Activated T-helper 17 cell treated with anti-CD3 and anti-CD28 coated beads, Interleukin-2, amount 50 U/mL, for 72 hours (primary cell): ENCODE measurements at regions not wholly inside any gene's neighbourhood (a gene's known extent, or its start where the extent isn't known, plus 50 kb on each side); places are given as distances from the start of the nearest gene placed in this dataset.
A peak's percentile ranks its signal among the peaks of the same experiment; 100 is the strongest.
"Not testable (repeated sequence)": the region's sequence is repeated elsewhere in the genome, so short reads cannot be mapped to it uniquely, and the experiment has no call there.

Experiments
- ATAC-seq: fragments of 150-1000 bp; cut with Tn5 transposase; replicated peaks from 2 replicates; pipeline ENCODE4 v1.10.0; 2021; ENCODE audit warnings: mild to moderate bottlenecking, moderate library complexity
- H3K27ac Mint-ChIP-seq: one replicate; pipeline ENCODE4 v1.8.0; 2022; ENCODE audit warnings: mixed read lengths
- H3K27me3 Mint-ChIP-seq: one replicate; pipeline ENCODE4 v1.8.0; 2022; ENCODE audit warnings: mixed read lengths
- H3K36me3 Mint-ChIP-seq: one replicate; pipeline ENCODE4 v1.8.0; 2022; ENCODE audit warnings: low read depth, mild to moderate bottlenecking, mixed read lengths
- H3K4me1 Mint-ChIP-seq: one replicate; pipeline ENCODE4 v1.8.0; 2022; ENCODE audit warnings: mixed read lengths
- H3K4me3 Mint-ChIP-seq: one replicate; pipeline ENCODE4 v1.8.0; 2022; ENCODE audit warnings: mild to moderate bottlenecking, mixed read lengths
- H3K9me3 Mint-ChIP-seq: one replicate; pipeline ENCODE4 v1.8.0; 2022; ENCODE audit warnings: mixed read lengths

DNA sequence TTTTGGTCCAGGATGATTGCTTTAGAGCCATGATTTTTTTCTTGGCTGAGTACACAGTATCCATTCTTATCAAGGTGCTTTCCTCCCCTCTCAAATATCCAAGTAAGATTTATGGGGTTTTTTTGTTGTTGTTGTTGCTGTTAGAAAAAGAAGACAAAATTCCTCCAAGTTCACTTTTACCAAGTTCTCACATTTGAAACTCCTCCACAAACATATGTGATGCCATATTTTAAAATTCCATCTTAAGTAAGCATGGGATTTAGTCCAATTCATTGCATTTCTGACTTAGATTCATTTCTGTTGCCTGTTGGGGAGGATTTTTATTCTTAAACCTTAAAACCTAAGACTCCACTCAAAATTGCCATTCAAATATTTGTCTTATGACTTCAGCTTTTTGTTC is 128.6 kb upstream of the SPATA12 start:
- Mint-ChIP-seq H3K27ac (no peak overlapping the region), H3K4me1 (peaks cover 36% of the 10 kb centered on the region), H3K36me3 (no peaks in the 10 kb centered on the region), H3K9me3 (peaks cover 5% of the 10 kb centered on the region), H3K27me3 (no peaks in the 10 kb centered on the region), H3K4me3 (no peak overlapping the region)
- ATAC-seq = no peak

DNA sequence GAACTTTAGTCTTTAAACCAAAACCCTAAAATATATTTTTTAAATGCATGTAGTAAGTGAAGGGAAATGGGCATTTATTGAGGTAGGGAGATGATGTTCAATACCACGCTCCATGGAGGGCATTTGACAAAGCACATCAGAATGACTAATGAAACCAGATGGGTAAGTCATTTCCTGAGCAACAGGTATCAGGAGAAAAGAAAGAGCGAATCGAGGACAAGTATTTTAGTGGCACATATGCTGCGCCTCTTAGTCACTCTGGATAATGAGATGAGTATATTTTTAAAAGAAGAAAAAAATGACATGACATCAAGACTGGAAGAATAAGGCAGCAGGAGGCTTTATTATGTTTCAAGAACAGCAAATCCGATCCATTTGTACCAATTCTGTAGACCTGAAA is 129.0 kb upstream of the ARHGEF3 start:
- Mint-ChIP-seq H3K27me3 (no peaks in the 10 kb centered on the region), H3K4me3 (peak overlapping the region; percentile 60), H3K4me1 (peaks cover 42% of the 10 kb centered on the region), H3K36me3 (no peaks in the 10 kb centered on the region), H3K9me3 (peaks cover 5% of the 10 kb centered on the region), H3K27ac (peak overlapping the region; percentile 23)
- ATAC-seq = peak; percentile 99

DNA sequence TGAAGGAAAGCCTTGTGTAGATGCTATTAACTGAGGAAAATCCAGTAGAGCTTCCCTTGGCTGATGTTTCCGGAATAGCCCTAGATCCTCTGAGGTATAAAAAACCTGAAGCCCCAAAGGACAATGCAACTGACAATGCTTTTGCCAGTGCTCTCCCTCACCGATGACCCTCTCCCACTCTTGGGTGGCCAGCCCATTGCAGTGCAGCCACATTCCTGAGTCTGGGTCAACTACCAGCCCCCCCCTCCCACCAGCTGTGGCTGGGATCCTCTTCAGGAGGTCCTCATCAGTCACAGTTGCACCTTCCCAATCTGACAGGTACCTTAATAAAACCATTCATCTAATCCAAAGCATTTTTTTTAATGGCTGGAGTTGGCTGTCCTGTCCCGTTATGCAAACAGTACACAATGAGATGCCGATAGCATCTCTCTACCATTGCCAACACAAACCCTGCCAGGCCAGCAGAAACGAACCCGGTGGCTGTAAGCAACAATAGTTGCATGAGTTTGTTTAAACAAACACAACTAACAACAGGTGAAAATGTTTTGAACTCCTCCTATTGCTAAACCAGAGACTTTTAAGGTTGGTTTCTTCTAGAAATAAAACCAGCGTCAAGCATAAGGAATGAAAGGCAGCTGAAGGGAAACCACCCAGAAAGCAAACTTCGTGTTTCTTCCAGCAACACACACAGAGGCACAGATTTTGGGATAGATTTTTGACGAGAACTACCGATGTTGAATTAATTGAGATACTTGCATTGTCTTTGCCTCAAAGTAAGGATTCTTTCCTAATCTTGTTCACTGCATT is 128.3 kb upstream of the ARHGEF3 start:
- H3K27me3 Mint-ChIP-seq = no peaks in the 10 kb centered on the region
- H3K36me3 Mint-ChIP-seq = no peaks in the 10 kb centered on the region
- no peak for ATAC-seq
- H3K4me3 Mint-ChIP-seq = peak overlapping the region; percentile 60
- peaks cover 5% of the 10 kb centered on the region for H3K9me3 Mint-ChIP-seq
- peak overlapping the region; percentile 23 for H3K27ac Mint-ChIP-seq
- H3K4me1 Mint-ChIP-seq = peaks cover 48% of the 10 kb centered on the region

DNA sequence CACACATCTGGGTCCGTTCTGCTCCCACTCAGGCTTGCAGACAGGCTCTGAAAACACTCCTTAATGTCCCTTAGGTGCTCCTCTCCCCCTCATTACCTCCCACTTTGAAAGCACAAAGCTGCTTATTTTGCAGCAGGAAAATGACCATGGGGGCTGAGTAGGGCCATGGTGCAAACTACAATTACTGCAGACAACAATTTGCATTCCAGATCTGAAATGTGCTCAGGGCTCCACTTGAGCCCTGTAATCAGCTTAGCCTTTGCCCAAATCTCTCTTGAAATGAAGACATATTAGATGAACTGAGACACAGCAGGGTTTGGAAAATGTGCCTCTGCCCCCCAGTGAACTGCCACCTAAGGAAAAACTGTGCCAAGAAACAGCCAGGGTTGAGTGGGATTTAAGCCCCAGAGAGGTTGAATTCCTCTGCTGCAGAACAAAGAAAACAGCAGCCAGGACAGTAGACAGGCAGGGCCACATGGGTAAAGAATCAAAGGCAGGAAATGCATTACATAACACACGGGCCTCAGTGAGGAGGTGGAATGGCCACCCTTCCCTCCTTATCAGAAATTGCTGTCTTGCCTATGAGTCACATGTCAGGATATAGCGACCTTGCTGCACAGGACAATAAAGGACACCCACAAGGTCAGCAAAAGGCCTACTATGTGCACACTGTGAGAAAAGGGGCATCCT is 126.8 kb upstream of the ARHGEF3 start:
- Mint-ChIP-seq H3K27me3 (no peaks in the 10 kb centered on the region), H3K4me1 (peaks cover 56% of the 10 kb centered on the region), H3K27ac (no peak overlapping the region), H3K9me3 (no peaks in the 10 kb centered on the region), H3K36me3 (no peaks in the 10 kb centered on the region), H3K4me3 (peak overlapping the region; percentile 33)
- ATAC-seq = no peak

DNA sequence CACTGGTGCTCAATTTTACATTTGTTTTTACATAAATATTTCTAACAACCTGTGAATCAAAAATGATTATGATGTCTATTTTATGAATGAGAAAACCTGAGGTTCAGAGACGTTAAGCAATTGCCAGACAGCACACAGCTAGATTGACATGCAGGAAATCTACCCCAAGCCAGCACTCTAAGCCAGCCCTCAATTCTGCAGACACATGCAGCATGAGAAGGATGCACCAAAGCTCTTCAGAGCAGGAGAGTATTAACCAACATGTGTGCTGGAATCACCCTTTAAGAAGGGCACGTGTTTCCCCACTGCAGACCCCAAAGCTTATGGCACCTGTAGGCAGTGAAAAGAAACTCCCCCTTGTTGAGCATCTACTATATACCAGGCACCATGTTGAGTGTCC is 126.1 kb upstream of the ARHGEF3 start:
- Mint-ChIP-seq H3K9me3 (no peaks in the 10 kb centered on the region), H3K4me3 (peak overlapping the region; percentile 33), H3K27ac (no peak overlapping the region), H3K36me3 (no peaks in the 10 kb centered on the region), H3K4me1 (peaks cover 59% of the 10 kb centered on the region), H3K27me3 (no peaks in the 10 kb centered on the region)
- no peak for ATAC-seq

DNA sequence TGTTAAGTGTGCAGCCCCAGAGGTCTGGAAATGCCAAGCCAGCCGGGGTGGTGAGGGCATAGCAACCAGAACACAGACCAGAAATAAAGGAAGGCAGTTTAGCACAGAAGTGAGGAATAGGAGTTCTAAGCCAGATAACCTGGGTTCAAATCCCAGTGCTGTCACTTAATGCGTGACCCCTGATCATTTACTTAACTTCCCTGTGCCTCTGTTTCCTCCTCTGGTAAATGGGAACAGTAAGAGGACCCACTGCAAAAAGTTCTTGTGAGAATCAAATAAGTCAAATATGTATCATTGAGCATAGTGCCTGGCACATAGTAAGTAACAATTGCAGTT is 125.2 kb upstream of the ARHGEF3 start:
- Mint-ChIP-seq H3K27ac (no peak overlapping the region), H3K9me3 (no peaks in the 10 kb centered on the region), H3K4me3 (no peak overlapping the region), H3K27me3 (no peaks in the 10 kb centered on the region), H3K4me1 (peaks cover 66% of the 10 kb centered on the region), H3K36me3 (no peaks in the 10 kb centered on the region)
- ATAC-seq = no peak

DNA sequence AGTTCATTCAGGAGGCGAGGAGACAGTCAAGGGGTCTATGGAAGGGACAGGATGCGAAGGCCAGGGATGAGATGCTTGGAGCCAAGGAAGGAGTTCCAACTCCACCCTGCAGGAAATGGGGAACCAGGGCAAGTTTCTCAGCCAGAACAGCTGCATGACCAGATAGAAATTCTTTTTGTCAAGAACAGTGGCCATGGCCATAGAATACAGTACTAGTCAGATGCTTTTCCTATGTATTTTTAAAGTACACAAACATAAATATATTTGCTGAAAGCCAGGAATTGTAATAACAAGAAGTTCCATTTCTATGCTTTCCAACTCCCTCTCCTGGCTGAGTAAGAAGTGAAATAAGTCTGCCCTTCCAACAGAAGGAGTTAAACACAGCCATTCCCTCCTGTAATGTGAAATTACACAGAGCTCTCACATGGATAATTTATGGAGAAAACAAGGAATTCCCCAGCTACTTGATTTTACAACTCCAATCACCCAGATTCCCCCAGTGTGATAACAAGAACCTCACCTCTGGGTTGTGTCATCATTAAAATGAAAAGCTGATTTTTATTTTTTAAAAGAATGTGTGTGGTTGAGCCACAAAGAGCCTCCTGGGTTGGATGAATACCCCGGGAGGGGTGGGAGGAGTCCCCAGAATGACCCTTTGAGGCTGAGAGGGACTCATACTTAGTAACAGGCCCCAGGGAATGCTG is 124.6 kb upstream of the ARHGEF3 start:
- no peak for ATAC-seq
- H3K27me3 Mint-ChIP-seq = no peaks in the 10 kb centered on the region

DNA sequence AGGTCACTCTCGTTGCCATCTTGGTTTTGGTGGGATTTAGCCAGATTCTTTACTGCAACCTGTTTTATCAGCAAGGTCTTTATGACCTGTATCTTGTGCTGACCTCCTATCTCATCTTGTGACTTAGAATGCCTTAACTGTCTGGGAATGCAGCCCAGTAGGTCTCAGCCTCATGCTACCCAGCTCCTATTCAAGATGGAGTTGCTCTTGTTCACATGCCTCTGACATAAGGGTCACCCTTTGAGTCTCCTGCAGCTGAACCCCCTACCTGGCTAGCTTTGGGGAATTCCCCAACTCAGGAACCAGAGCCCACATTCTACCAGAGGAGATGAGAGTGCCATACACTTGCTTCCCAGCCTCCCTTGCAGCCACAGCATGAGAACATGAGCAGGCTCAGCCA is 123.0 kb upstream of the ARHGEF3 start:
- not testable (repeated sequence) for H3K36me3 Mint-ChIP-seq, H3K27ac Mint-ChIP-seq, ATAC-seq, H3K27me3 Mint-ChIP-seq, H3K9me3 Mint-ChIP-seq
- peaks cover 62% of the 10 kb centered on the region for H3K4me1 Mint-ChIP-seq
- H3K4me3 Mint-ChIP-seq = peak overlapping the region; percentile 61

More for the DNA sequence above, 124.6 kb upstream of the ARHGEF3 start:
- H3K9me3 Mint-ChIP-seq = no peaks in the 10 kb centered on the region
- no peak overlapping the region for H3K27ac Mint-ChIP-seq
- no peaks in the 10 kb centered on the region for H3K36me3 Mint-ChIP-seq
- no peak overlapping the region for H3K4me3 Mint-ChIP-seq
- H3K4me1 Mint-ChIP-seq = peaks cover 71% of the 10 kb centered on the region

DNA sequence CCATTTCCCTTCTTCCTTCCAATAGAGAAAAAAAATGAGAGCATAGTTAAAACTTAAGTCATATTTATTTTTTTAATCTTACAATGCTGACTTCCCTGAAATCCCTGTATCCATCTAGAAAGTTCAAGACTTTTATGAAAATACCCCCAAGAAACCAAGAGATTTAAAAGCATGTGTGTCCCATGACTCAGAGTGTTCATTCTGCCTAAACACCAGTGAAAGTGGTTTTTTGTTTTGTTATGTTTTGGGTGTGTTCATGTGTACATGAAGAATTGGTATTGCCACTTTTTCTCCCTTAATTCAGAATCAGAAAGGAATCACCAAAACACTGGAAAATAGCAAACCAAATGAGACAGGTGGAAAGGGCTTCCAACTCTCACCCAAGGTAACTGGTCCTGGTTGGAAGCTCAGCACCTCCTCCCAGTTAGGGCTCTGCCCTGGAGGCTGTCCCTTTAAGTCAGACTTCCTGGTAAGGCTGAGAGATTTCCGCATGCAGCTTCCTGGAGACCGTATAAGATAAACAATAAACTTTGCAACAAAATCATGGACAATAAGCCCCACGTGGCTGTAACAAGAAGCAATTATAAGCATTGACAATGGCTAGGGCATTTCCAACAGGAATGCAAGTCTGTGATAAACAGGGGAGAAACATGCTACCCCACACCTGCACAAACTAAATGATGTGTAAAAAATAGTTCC is 121.9 kb upstream of the ARHGEF3 start:
- Mint-ChIP-seq H3K36me3 (no peaks in the 10 kb centered on the region), H3K27me3 (no peaks in the 10 kb centered on the region), H3K4me3 (peak overlapping the region; percentile 61), H3K4me1 (peaks cover 62% of the 10 kb centered on the region), H3K27ac (peak overlapping the region; percentile 63), H3K9me3 (no peaks in the 10 kb centered on the region)
- ATAC-seq = peak; percentile 40

DNA sequence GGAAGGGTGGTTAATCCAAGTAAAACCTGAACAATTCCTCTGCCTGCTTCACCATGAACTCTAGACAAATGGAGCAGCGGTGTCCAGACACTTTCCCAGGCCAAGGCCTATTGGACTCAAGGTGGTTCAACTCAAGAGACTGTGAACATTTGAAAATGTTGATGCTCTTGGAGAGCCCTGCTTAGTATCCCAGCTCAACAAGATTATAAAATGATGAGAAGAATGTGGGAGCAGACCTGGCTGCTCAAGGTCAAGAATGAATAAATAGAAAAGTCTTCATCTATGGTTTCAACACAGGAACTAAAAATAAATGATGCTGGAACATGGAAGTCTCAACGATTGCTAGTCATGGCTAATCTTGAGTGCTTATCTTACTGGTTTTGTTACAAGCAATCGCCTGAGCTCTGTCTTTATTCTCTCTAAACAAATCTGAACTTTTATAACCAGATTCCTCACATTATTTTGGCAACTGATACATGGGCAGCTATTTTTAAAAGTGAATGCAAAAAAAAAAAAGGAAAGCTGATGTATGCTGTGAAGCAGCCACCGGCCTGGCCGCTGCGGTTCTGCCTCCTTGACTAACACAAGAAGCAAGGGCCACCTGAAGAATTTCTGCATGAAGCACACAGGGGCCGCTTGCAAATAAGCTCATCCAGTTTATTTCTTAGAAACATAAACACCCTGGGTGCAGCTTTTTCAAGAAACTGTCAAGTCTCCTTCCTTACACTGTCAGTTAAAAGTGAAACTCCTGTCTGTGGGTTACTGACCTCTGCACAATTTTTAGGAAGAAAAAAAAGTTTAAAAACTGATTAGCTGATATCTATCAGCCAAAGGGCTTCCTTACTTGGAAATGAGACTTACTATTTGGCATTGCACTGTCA is 120.1 kb upstream of the ARHGEF3 start:
- Mint-ChIP-seq H3K4me3 (peak overlapping the region; percentile 79), H3K27me3 (no peaks in the 10 kb centered on the region), H3K36me3 (no peaks in the 10 kb centered on the region), H3K9me3 (no peaks in the 10 kb centered on the region), H3K4me1 (peaks cover 70% of the 10 kb centered on the region), H3K27ac (peak overlapping the region; percentile 31)
- peak; percentile 15 for ATAC-seq

DNA sequence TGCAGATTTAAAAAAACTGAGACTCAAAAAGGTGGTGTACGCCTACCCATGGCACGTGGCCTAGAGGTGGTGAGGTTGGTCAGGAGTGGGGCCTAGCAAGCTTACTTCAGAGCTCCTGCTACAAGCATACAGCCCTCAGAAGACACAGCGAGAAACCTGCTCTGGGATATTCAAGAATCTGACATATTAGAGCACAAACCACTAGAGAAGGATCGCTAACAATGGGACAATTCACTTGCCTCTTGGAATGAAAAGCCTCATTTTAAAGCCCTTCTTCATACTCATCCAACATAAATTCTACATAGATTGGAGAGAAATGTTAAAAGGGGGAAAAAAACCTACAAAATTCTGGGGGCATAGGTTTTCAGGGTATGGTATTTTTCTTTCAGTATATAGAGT is 118.0 kb upstream of the ARHGEF3 start:
- Mint-ChIP-seq H3K4me1 (peaks cover 71% of the 10 kb centered on the region), H3K4me3 (peak overlapping the region; percentile 93), H3K27me3 (no peaks in the 10 kb centered on the region), H3K27ac (no peak overlapping the region), H3K9me3 (no peaks in the 10 kb centered on the region), H3K36me3 (no peaks in the 10 kb centered on the region)
- no peak for ATAC-seq

DNA sequence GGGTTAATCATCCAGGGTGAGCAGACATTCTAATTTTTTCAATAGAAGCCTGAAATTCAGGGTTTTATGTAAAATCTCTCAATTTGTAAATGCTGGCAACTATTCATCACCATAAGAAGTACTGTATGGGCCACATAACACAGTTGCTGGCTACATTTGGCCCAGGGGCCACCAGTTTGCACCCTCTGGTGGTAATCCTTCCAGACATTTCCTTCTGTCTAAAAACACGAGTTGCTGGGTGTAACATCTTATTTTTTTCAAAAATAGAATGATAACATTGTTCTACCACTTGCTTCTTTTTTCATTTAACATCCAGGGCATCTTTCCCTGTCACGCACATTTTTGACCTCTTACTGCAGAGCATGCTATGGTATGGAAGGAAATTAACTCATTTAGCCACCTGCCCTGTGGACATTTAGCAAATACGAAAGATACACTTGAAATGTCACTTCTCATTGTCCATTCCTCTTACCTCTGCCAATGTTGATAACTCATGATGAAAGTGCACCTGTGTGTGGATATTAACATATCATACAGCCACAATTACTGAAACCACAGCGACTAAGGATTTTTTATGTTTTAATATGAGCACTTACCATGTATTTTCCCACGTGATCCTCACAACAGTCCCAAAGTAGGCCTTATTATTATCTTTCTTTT is 117.5 kb upstream of the ARHGEF3 start:
- no peaks in the 10 kb centered on the region for H3K36me3 Mint-ChIP-seq
- no peak overlapping the region for H3K27ac Mint-ChIP-seq
- no peaks in the 10 kb centered on the region for H3K27me3 Mint-ChIP-seq
- H3K9me3 Mint-ChIP-seq = no peaks in the 10 kb centered on the region
- H3K4me3 Mint-ChIP-seq = peak overlapping the region; percentile 93
- ATAC-seq = no peak
- H3K4me1 Mint-ChIP-seq = peaks cover 71% of the 10 kb centered on the region

DNA sequence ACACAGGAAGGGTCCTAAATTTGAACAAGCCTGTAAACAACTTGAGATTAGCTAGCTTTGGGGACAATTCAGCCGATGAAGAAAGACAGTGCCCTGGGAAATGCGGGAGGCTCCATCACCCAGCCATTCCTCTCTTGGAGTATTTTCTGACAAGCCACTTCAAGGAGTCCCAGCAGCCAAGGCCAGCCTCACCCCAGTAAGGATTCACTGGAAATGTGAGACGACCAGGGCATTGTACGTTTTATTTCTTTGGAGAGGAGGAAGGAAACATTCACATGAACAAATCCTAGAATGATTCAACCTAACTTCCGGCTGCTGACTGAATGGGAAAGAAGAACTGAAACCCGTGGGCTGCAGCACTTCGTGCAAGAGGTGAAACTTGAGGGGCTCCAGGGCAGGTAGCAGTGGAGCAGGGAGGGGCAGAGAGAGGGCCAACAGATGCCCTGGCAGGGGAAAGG is 116.4 kb upstream of the ARHGEF3 start:
- Mint-ChIP-seq H3K4me3 (peak overlapping the region; percentile 93), H3K36me3 (no peaks in the 10 kb centered on the region)
- ATAC-seq = peak; percentile 54

More for the DNA sequence above, 116.4 kb upstream of the ARHGEF3 start:
- Mint-ChIP-seq H3K27me3 (no peaks in the 10 kb centered on the region), H3K9me3 (no peaks in the 10 kb centered on the region), H3K27ac (peak overlapping the region; percentile 87), H3K4me1 (peaks cover 71% of the 10 kb centered on the region)
